K562 (cell line): ENCODE measurements at regions not wholly inside any gene's neighbourhood (a gene's known extent, or its start where the extent isn't known, plus 50 kb on each side); places are given as distances from the start of the nearest gene placed in this dataset.

Source experiments
- FOSL1 ChIP-seq: fragments of 200-800 bp; sonication (Bioruptor generic); conservative IDR thresholded peaks from 2 replicates; pipeline ENCODE4 v1.6.1; 2016; ENCODE audit warnings: missing genetic modification characterization, missing compliant biosample characterization
- POLR2AphosphoS2 ChIP-seq: IDR thresholded peaks from 2 replicates; pipeline ENCODE4 v1.6.1; 2012; ENCODE audit warnings: low read length, improper control_type of control experiment
- TF ChIP-seq, protein P1 (sequence below), 3 experiments: IDR thresholded peaks in 2 of 3; conservative IDR thresholded peaks in 1 of 3; 2 replicates each; pipeline ENCODE4 v1.5.1; 2011 to 2012; ENCODE audit warnings: low read length in 3 of 3, mild to moderate bottlenecking in 3 of 3, control low read depth in 2 of 3, improper control_type of control experiment in 1 of 3, inconsistent platforms in 1 of 3, low read depth in 1 of 3, mixed read lengths in 1 of 3, moderate library complexity in 1 of 3; ENCODE audit not compliant: insufficient read depth in 2 of 3

DNA sequence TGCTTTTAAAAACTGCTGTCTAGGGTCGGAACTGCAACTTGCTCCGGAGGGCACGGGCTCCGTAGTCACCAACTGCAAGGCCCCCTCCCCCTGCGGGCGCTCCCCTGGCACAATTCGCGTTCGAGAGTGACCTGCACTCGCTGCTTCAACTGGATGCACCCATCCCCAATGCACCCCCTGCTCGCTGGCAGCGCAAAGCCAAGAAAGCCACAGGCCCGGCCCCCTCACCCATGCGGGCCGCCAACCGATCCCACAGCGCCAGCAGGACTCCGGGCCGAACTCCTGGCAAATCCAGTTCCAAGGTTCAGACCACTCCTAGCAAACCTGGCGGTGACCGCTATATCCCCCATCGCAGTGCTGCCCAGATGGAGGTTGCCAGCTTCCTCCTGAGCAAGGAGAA, 64.2 kb upstream of the GAS1 start:
- TF ChIP-seq POLR2AphosphoS2: no peak
- TF ChIP-seq, protein P1, sequence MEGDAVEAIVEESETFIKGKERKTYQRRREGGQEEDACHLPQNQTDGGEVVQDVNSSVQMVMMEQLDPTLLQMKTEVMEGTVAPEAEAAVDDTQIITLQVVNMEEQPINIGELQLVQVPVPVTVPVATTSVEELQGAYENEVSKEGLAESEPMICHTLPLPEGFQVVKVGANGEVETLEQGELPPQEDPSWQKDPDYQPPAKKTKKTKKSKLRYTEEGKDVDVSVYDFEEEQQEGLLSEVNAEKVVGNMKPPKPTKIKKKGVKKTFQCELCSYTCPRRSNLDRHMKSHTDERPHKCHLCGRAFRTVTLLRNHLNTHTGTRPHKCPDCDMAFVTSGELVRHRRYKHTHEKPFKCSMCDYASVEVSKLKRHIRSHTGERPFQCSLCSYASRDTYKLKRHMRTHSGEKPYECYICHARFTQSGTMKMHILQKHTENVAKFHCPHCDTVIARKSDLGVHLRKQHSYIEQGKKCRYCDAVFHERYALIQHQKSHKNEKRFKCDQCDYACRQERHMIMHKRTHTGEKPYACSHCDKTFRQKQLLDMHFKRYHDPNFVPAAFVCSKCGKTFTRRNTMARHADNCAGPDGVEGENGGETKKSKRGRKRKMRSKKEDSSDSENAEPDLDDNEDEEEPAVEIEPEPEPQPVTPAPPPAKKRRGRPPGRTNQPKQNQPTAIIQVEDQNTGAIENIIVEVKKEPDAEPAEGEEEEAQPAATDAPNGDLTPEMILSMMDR (IDR thresholded peaks at IDR 0.05 in 2 of 3, conservative IDR thresholded peaks at IDR 0.05 in 1 of 3; ENCODE audit: insufficient read depth in 2 of 3, low read depth in 1 of 3, low read length in 3 of 3): no peak
- TF ChIP-seq FOSL1 (tag): no peak
